Activated T-helper 9 cell treated with anti-CD3 and anti-CD28 coated beads, Interleukin-2, amount 50 U/mL, for 16 hours (primary cell): ENCODE measurements at regions not wholly inside any gene's neighbourhood (a gene's known extent, or its start where the extent isn't known, plus 50 kb on each side); places are given as distances from the start of the nearest gene placed in this dataset.
"Not testable (repeated sequence)": the region's sequence is repeated elsewhere in the genome, so short reads cannot be mapped to it uniquely, and the experiment has no call there.

Source experiments
- DNase-seq: peaks from one replicate; pipeline ENCODE4 v3.0.0-alpha.2; 2020; ENCODE audit warnings: low read depth

DNA sequence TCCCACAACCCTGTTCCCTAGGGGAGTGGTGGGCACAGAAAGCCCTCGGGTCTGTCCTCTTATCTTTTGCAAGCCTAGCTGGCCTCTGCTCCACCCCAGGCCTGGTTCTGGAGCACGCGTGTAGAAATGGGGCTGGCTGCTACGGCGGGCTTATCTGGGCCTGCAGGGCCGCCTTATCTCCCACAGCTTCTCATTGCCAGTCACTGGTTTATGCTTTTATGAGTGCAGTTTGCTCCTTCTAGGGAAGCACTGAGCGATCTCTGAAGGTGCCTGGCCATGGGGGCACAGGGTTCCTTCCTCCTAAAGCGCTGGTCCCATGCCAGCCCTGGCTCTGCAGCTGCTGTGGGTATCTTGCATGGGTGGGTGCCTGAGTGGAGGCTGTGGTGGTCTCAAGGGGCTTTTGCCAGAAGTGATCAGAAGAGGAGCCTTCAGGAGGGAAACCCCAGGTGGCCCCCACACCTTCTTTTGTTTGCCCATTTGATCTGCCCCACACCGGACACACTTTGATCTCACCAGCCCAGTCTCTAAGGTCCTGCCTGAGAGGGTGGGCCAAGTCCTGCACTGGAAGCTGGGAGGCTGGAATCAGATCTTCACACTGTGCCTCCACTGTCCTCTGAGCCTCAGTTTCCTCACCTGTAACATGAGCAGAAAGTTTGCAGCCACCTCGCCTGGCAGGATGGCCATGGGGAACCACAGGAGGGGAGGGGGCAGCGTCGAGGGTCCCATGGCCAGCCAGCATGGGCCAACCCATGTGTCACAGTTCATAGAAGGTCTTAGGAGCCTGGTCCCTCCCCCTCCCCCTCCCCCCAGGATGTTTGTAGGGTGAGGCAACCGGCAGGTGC is 86.6 kb upstream of the FGF3 start:
- DNase-seq: no peak

DNA sequence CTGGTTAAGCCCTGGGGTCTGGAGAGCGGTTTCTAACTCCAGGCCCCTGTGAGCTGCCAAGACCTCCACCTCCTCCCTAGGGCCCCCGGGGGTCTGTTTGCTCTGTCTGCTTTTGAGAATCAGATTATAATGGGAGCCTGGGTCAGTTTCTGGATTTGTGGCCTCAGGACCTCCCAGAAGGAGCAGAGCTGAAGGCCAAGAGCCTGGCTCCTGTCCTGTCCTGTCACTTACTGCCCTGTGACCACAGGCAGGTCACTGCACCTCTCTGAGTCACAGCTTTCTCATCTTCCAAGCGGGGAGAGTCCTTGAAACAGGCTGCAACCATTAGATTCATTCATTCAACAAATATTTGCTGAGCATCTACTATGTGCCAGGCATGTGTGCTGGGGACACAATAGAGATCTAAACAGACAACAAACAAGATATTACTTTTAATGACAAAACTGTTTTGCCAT is 87.3 kb upstream of the FGF3 start:
- DNase-seq: no peak

DNA sequence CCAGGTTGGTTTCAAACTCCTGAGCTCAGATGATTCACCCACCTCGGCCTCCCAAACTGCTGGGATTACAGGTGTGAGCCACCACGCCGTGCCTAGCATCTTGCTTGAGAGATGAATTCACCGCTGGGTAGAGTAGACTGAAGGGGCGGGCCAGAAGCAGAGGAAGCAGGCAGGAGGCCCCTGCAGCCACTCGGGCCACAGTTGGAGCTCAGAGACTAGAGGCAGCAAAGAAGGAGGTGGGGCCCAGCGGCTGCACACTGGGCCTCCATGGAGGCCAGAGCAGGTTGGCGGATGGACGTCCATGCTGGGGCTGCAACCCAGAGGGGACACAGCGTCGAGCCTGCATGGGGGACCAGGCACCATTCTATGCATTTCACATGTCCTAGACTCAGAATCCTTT is 88.4 kb upstream of the FGF3 start:
- no peak for DNase-seq

DNA sequence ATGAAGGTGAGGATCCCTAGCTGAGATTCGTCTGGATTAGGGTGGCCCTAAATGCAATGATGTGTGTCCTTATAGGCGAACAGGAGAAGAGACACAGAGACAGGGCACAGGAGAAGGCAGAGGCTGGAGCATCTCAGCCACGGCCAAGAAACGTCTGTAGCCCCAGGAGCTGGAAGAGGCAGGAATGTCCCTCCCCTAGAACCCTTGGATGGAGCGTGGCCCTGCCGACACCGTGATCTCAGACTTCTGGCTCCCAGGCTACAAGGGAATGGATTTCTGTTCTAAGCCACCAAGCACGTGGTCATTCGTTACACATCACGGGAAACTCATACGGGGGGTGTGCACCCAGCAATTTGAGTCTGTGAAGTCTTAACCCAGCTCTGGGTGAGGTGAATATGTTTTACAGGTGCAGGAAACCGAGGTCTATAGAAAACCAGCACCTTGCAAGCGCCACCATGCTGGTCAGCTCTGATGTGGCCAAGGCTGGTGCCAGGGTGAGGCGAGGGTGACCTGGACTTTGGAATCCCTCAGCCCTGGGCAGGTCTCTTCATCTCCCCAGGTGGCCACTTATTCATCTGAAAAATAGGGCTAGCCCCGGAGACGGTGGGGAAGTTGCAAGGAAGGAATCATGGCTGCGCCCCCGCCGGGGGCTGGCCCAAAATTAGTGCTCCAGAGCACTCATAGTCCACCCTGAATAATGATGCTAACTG is 89.5 kb upstream of the FGF3 start:
- DNase-seq: no peak

DNA sequence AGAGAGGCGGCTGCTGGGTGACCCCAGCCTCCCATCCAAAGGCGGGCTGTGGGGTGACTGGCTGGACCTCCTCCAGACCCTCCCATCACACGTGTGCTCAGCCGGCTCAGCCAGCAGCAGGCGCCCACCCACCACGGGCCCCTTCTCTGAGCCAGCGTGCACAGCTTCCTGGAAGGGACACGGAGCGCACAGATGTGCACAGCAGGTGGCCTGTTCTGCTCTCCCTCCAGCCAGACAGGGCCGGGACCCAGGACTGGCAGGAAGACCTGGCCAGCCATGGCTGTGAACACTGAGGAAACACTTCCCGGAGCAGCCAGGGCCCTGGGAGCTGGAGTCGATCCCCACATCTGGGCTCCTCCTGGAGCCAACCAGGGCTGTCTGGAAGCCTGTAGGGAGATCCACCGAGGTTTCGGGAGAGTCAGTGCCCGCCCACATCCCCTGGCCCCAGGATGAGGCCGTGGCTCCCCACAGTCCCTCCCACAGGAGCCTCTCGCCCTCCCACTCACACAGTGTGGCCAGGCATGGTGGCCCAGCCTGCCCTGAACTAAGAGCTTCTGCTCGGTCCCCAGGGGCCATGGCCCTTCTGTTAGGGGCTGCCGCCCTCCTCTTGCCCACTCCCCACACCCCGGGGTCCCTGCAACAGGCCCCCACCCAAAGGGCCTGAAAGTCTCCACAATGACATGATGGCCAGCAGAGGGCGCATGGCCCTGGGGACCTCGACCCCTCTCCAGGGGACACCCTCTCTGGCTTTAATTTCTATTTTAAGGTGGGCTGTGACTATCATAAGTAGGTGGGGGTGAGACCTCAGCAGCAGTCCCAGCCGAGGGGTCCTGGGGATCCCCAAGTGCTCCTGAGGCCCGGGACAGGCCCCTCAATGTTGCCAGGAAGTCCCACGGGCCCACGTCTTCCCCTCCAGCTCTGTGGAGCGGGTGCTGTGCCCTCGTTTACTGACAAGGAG is 90.6 kb upstream of the FGF3 start:
- DNase-seq: no peak

DNA sequence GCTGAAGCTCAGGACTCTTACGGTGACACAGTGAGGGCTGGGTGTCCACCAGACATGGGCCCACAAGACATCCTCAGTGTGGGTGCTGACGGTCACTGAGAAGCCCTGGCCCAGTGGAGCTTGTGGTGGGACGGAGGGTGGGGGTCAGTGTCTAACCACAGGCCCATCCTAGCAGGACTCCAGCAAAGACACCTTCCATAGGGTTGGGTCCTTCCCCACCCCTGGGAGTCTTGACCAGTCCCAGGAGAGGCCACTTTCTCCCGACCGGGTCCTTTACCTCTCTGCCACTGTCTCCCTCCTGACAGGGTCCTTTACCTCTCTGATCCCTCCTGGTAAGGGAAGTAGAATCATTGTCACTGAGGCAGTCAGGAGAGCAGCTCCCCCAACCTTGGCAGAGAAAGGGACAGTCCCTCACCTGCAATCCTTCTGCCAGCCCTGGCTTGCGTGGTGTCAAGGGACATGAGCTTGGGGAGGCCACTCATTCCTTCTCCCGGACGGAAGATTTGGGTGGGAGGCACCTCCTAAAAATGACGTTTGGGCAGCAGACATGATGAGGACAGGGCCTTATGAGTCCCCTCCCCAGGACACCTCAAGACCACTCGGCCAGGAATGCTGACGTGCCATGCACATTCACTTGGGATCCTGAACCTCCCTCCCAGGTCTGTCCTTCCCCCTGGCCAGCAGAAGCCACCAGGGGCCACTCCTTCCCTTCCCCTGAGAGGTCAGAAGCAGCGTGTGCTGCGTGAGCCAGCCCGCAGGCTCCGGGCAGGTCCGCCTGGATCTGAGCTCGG is 91.5 kb upstream of the FGF3 start:
- no peak for DNase-seq

DNA sequence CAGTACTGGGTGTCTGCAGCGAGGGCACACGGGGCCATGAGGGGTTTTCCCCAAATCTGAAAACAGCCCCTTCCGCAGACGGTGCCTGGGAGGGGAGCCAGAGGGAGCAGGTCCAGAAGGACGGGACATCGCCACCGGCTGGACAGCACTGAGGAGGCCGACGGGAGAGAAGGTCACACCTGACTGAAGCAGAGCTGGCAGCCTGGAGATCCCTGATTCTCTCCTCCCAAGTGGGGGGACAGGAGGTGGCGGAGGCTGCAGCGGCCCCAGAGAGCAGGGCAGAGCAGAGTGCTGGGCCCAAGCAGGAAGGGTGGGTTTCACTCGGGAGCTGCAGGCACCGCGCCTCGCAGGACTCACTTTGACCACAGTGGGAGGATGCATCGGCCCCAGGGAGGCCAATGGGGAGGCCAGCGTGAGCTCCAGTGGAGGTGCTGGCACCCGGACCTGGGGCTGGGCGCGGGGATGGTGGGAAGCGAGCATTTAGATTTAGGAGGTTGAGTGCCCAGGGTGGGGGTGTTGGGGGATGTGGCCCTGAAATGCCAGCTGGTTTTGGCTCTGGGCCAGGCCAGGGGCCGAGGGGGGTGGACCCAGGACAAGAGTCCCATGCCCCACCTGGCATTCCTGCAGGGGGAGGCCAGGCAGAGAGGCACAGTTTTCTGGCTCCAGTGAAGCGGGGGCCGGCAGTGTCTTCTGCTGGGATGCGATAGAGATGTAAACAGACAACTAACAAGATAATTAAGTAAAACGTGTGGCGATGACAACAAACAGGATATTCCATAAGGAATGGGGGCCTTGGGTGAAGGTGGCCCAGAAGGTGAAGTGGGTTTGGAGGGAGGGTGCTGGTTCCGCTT is 92.3 kb upstream of the FGF3 start:
- no peak for DNase-seq

DNA sequence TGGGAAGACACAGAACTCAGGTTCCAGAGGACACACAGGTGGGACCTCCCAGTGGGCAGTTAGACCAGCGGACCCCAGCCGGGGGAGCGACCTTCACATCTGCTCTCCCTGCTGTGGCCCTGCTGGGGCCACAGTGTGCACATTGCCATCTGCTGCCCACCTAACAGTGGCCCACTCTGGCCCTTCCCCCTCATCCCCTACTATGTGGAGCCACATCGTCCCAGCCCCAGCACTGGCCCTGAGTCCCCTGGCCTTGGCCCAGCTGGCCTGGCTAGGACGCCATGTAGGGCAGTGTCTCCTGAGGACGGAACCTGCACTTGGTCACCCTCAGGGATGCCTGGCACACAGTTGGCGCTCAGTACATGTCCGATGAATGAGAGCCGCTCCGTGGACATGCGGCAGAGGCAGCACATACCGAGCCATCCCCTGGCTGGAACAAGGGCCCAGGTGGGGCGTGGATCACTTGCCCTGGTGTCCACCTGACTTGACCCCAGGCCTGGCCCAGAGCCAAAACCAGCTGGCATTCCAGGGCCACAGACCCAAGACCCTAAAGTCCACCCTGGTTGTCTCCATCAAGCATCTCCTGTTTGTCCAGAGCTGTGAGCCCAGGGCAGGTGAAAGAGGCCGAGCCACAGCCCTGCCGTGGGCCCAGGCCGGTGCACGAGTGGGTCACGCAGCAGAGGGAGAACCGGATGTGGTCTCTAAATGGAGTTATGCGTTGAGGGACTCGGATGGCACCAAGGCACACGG is 93.1 kb upstream of the FGF3 start:
- no peak for DNase-seq

DNA sequence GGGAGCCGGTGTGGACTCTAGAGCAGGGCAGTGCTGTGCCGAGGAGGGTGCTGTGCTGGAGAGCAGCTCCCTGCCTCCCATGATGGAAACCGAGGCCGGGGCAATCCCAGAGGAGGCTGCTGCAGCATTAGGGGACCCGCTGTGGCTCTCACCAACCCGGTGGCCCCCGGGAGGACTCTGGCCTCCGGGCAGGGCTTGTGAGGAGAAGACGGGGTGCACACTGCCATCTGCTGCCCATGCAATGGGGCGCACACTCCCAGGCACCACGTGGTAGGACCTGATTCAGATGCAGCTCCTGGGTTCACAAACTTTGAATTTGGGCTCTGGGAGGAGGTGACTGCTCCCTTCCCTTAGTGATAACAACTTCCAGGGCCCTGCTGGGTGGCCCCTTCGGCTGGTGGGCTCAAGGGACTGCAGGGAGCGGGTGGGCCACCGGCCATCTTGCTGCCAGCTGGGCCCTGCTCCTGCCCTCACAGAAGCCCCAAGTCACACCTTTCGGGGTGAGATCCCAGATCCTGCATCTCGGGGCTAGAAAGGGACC is 93.8 kb upstream of the FGF3 start:
- no peak for DNase-seq

DNA sequence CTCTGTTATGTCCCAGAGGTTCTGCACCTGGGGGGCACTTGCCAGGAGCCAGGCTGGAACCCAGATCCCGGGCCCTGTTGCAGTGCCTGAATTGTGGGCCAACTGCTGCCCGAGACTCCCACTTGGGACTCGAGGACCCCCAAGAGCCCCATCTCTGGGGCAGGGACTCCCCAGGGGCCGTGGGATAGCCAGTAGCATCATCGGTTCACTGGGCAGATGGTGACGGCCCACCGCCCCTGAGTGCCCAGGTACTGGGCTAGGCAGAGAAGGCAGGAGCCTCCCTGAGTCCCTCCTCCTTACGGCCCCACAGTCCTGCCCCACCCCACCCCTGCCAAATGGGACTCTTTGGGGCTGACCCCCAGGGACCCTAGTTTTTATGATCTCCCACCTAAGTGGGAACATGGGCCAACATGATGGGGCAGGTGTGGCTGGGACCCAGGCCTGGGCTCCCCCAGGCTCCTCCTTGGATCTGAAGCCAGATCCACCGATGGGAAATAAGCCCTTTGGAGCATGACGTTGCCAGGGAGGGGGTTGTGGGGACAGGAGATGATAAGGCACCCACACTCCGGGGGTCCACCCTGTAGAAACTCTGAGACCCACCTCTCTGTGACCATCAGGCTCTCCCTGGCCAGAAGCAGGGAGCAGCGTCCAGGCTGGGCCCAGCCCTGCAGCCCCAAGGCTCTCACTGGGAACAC is 94.5 kb upstream of the FGF3 start:
- DNase-seq: no peak

DNA sequence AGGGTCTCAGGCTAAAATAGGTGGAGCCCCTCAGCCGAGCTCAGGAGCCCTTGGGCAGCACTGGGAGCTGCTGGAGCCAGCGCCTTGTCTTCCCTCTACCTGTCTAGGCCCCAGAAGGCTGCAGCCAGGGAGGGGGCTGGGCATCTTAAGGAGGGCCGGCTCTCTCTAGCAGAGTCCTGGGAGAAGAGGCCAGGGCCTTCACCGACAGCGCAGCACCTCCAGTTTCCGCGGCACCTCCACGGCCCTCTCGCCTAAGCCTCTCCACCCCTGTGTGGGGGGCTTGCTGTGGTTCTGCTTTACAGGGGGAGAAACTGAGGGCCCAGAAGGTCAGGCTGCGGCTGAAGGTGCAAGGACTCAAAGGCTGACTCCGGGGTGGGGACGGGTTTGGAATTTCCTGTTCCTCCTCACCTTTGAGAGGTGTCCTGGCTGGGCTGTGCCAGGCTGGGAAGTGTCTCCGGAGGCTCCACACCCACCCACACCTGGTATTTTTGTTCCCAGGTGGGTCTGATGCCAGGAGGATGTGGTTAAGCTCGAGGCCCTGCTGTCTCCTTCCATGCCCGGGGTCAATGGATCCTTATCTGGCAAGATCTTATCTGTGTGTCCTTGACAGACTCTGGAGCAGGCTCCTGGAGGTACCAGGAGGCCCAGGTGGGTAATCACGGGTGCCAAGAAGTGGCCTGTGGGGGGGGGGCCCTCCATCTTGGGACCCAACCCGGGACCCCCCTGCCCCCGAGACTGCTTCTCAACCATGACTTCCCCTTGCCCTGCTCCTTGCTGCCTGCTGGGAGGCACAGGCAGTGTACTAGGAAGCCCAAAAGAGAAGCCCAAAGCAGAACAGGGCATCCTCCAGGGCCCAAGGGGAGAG is 95.3 kb upstream of the FGF3 start:
- DNase-seq: no peak

DNA sequence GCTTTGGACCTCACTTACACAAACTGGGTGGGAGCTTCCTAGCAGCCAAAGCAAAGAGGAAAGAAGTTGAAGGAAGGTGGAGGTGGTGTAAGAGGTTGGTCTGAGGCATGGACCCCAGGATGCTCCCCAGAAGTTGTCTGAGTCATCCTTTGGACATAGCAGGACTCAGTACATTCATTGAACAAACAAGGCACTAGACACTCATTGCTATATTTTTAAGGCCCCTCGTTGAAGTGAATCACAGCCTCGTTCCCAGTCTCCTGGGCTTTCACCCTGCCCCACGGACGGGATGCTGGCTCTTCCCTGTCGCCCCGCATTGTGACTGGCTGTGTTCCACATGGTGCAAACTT is 95.9 kb upstream of the FGF3 start:
- no peak for DNase-seq

DNA sequence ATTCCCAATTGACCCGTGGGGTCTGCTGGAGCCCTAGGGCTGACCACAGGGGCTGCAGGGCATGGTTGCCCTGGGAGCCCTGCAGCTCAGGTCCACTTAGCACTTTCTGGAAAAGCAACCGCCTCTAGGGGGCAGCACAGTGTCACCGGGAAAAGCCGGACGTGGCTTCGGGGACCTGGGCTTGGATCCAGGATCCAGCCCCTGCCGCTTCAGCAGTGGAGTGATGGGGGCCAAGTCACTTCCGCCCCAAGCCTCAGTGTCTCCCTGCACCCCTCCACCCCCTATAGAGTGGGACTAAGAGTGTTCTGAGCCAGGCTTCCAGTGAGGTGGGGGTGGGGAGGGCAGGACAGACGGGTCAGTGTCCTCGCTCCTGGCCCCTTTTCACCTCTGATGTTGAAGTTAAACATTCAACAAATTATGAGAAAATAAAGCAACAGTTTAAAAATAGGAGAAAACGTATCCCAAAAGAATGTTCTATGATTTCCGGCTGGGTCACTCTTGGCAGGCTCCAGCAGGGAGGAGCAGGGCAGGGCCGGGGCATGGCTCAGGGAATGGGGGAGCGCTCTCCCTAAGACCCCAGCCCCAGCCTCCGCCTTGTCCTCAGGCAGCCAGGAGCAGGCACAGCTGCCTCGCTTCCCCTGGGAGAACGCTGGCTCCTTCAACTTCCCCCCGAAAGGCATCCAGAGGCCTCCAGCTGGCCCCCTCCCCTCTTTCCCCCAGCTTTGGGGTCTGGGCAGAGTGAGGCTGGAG is 96.5 kb upstream of the FGF3 start:
- no peak for DNase-seq

DNA sequence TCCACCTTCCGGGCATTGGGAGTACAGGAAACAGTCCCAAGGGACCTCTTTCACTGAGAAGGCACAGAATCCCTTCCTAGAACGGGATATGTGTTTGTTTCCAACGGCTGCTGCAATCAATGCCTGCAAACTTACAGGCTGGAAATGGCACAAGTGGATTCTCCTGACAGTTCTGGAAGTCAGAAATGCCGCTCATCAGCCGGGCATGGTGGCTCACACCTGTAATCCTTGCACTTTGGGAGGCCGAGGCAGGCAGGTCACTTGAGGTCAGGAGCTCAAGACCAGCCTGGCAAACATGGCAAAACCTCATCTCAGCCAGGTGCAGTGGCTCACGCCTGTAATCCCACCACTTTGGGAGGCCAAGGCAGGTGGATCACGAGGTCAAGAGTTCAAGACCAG is 97.0 kb upstream of the FGF3 start:
- not testable (repeated sequence) for DNase-seq

DNA sequence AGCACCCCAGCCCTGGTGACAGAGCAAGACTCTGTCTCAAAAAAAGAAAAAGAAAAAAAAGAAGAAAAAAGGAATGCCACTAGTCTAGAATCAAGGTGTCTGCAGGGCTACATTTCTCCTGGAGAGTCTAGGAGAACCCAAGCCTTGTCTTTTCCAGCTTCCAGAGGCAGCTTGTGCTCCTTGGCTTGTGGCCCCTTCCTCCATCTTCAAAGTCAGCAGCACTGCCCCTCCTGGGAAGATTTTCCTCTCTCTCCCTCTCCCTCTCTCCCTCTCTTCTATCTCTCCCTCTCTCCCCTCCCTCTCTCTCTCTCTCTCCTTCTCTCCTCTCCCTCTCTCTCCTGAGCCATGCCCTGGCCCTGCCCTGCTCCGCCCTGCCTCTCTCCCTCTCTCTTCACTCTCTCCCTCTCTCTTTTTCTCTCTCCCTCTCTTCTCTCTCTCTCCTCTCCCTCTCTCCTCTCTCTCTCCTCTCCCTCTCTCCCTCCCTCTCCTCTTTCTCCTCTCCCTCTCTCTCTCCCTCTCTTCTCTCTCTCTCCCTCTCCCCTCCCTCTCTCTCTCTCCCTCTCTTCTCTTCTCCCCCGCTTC is 97.7 kb upstream of the FGF3 start:
- no peak for DNase-seq

DNA sequence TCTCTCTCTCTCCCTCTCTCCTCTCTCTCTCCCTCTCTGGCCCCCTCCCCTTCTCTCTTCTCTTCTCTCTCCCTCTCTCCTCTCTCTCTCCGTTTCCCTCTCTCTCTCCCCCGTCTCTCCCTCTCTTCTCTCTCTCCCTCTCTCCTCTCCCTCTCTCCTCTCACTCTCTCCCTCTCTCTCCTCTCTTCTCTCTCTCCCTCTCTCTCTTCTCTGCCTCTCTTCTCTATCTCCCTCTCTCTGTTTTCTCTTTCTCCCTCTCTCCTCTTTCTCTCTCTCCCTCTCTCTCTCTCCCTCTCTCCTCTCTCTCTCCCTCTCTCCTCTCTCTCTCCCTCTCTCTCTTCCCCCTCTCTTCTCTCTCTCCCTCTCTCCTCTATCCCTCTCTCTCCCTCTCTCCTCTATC is 98.3 kb upstream of the FGF3 start:
- no peak for DNase-seq
